Ishikawa (cell line): ENCODE measurements at regions not wholly inside any gene's neighbourhood (a gene's known extent, or its start where the extent isn't known, plus 50 kb on each side); places are given as distances from the start of the nearest gene placed in this dataset.

ENCODE experiments used
- CEBPB ChIP-seq: IDR thresholded peaks from 2 replicates; pipeline ENCODE4 v1.6.1; 2012
- CREB1 ChIP-seq: IDR thresholded peaks from 2 replicates; pipeline ENCODE4 v1.6.1; 2012; ENCODE audit warnings: low read depth
- EGR1 ChIP-seq: IDR thresholded peaks from 2 replicates; pipeline ENCODE4 v1.6.1; 2012
- EP300 ChIP-seq: IDR thresholded peaks from 2 replicates; pipeline ENCODE4 v1.6.1; 2012; ENCODE audit warnings: borderline replicate concordance
- FOXM1 ChIP-seq: IDR thresholded peaks from 2 replicates; pipeline ENCODE4 v1.6.1; 2012; ENCODE audit warnings: low read depth, borderline replicate concordance
- MAX ChIP-seq: IDR thresholded peaks from 2 replicates; pipeline ENCODE4 v1.6.1; 2012
- NFIC ChIP-seq: IDR thresholded peaks from 2 replicates; pipeline ENCODE4 v1.6.1; 2012
- RAD21 ChIP-seq: IDR thresholded peaks from 2 replicates; pipeline ENCODE4 v1.6.1; 2012; ENCODE audit warnings: low read depth
- REST ChIP-seq: IDR thresholded peaks from 2 replicates; pipeline ENCODE4 v1.6.1; 2012; ENCODE audit warnings: low read depth, mild to moderate bottlenecking
- TAF1 ChIP-seq: IDR thresholded peaks from 2 replicates; pipeline ENCODE4 v1.6.1; 2012; ENCODE audit warnings: low read depth, mild to moderate bottlenecking
- TCF12 ChIP-seq: IDR thresholded peaks from 2 replicates; pipeline ENCODE4 v1.6.1; 2012; ENCODE audit warnings: low read depth
- TEAD4 ChIP-seq: IDR thresholded peaks from 2 replicates; pipeline ENCODE4 v1.6.1; 2012
- USF1 ChIP-seq: IDR thresholded peaks from 2 replicates; pipeline ENCODE4 v1.6.1; 2012
- YY1 ChIP-seq: IDR thresholded peaks from 2 replicates; pipeline ENCODE4 v1.6.1; 2012; ENCODE audit warnings: low read depth
- ZBTB7A ChIP-seq: IDR thresholded peaks from 2 replicates; pipeline ENCODE4 v1.6.1; 2012; ENCODE audit warnings: low read depth

- no peak for TF ChIP-seq TCF12
- TF ChIP-seq EP300 = no peak
- no peak for TF ChIP-seq TEAD4
- TF ChIP-seq RAD21 = no peak
- no peak for TF ChIP-seq REST
- TF ChIP-seq ZBTB7A = no peak
- no peak for TF ChIP-seq NFIC
- no peak for TF ChIP-seq USF1
- no peak for TF ChIP-seq EGR1
- TF ChIP-seq TAF1 = no peak
- no peak for TF ChIP-seq MAX
- no peak for TF ChIP-seq YY1
- TF ChIP-seq CEBPB = no peak
- TF ChIP-seq CREB1 = no peak
- TF ChIP-seq FOXM1 = no peak
Observed at GRCh38 chr18:22336406-22336805, 81.3 kb downstream of the CTAGE1 start.

- TF ChIP-seq CEBPB (no peak), ZBTB7A (no peak), YY1 (no peak), TEAD4 (no peak), REST (no peak), TAF1 (no peak), RAD21 (no peak), MAX (no peak), NFIC (no peak), USF1 (no peak), CREB1 (no peak), EGR1 (no peak), TCF12 (no peak), FOXM1 (no peak), EP300 (no peak)
Observed at GRCh38 chr18:22335731-22336198, 82.0 kb downstream of the CTAGE1 start.

- TF ChIP-seq CREB1 = no peak
- TF ChIP-seq YY1 = no peak
- TF ChIP-seq REST = no peak
- TF ChIP-seq TCF12 = no peak
- TF ChIP-seq EGR1 = no peak
- no peak for TF ChIP-seq MAX
- TF ChIP-seq CEBPB = no peak
- no peak for TF ChIP-seq NFIC
- no peak for TF ChIP-seq TAF1
- no peak for TF ChIP-seq ZBTB7A
- no peak for TF ChIP-seq USF1
- no peak for TF ChIP-seq TEAD4
- TF ChIP-seq RAD21 = no peak
- TF ChIP-seq FOXM1 = no peak
Observed at GRCh38 chr18:22334567-22334966, 83.1 kb downstream of the CTAGE1 start.

- TF ChIP-seq CREB1 = no peak
- peak; percentile 20; the same call in 1 of the 2 replicates for TF ChIP-seq RAD21
- no peak for TF ChIP-seq TEAD4
- TF ChIP-seq FOXM1 = no peak
Observed at GRCh38 chr18:22332590-22332989, 85.1 kb downstream of the CTAGE1 start.
